Erythroblast (primary cell): ENCODE measurements at regions not wholly inside any gene's neighbourhood (a gene's known extent, or its start where the extent isn't known, plus 50 kb on each side); places are given as distances from the start of the nearest gene placed in this dataset.

Source experiments
- GATA1 ChIP-seq: IDR thresholded peaks from 2 replicates; pipeline ENCODE4 v1.6.1; 2011; ENCODE audit warnings: low read depth, mild to moderate bottlenecking, control low read depth, low read length, moderate library complexity
- POLR2A ChIP-seq: IDR thresholded peaks from 2 replicates; pipeline ENCODE4 v1.6.1; 2011; ENCODE audit warnings: mild to moderate bottlenecking, low read length

- TF ChIP-seq POLR2A (no peak), GATA1 (no peak)
Observed at GRCh38 chr10:84822931-84823630, 494.7 kb downstream of the CCSER2 start.
